ENCODE measurements at regions not wholly inside any gene's neighbourhood (a gene's known extent, or its start where the extent isn't known, plus 50 kb on each side); places are given as distances from the start of the nearest gene placed in this dataset.
"Not testable (repeated sequence)": the region's sequence is repeated elsewhere in the genome, so short reads cannot be mapped to it uniquely, and the experiment has no call there.

GRCh38 chr6:156197513-156197912 lies 579.7 kb upstream of the ARID1B start:
- peak overlapping the region in 1 of 5 donors; percentile 21 for H3K4me3 Mint-ChIP-seq
- H3K36me3 Mint-ChIP-seq: no peaks in the 10 kb centered on the region
- DNase-seq: no peak
- H3K27ac Mint-ChIP-seq: no peak overlapping the region
- peaks cover 0 to 3% (median 2%) of the 10 kb centered on the region in 3 donors for H3K27me3 Mint-ChIP-seq (ENCODE audit: low read depth in 3 of 3)
- H3K9me3 Mint-ChIP-seq: peaks cover 0 to 8% (median 0%) of the 10 kb centered on the region in 6 donors
- peaks cover 0 to 9% of the 10 kb centered on the region in 2 donors for H3K4me1 Mint-ChIP-seq

DNA sequence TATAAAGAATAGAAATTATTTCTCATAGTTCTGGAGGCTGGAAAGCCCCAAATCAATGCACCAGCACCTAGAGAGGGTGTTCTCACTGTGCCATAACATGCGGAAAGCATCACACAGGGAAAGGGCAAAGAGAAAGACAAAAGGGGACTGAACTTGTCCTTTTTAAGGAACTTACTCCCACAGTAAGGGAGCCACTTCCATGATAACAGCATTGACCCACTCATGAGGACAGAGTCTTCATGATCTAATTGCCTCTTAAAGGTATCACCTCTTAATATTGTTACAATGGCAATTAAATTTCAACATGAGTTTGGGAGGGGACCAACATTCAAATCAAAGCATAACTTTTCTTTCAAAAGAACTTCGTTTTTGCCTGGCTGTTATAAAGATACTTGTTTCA lies 582.2 kb upstream of the ARID1B start:
- H3K36me3 Mint-ChIP-seq: no peaks in the 10 kb centered on the region

DNA sequence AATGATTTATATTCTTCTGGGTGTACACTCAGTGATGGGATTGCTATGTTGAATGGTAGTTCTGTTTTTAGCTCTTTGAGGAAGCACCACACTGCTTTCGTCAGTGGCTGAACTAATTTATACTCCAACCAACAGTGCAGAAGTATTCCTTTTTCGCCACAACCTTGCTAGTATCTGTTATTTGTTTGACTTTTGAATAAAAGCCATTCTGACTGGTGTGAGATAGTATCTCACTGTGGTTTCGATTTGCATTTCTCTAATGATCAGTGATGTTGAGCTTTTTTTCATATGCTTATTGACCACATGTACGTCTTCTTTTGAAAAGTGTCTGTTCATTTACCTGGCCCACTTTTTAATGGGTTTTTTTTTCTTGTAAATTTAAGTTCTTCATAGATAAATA lies 583.8 kb upstream of the ARID1B start:
- Mint-ChIP-seq H3K4me1 (peaks cover 0 to 9% of the 10 kb centered on the region in 2 donors), H3K27ac (no peak overlapping the region), H3K27me3 (ENCODE audit: low read depth in 3 of 3) (peaks cover 0 to 3% (median 0%) of the 10 kb centered on the region in 3 donors), H3K36me3 (no peaks in the 10 kb centered on the region), H3K4me3 (no peak overlapping the region), H3K9me3 (peaks cover 0 to 4% (median 1%) of the 10 kb centered on the region in 6 donors)
- DNase-seq: no peak

More for the DNA sequence above, 582.2 kb upstream of the ARID1B start:
- Mint-ChIP-seq H3K4me1 (peaks cover 0 to 9% of the 10 kb centered on the region in 2 donors), H3K27me3 (ENCODE audit: low read depth in 3 of 3) (peaks cover 0 to 3% (median 2%) of the 10 kb centered on the region in 3 donors), H3K27ac (no peak overlapping the region), H3K9me3 (peaks cover 0 to 8% (median 0%) of the 10 kb centered on the region in 6 donors), H3K4me3 (no peak overlapping the region)
- no peak for DNase-seq

- H3K36me3 Mint-ChIP-seq: no peaks in the 10 kb centered on the region
- no peak for DNase-seq
- peaks cover 0 to 1% (median 0%) of the 10 kb centered on the region in 3 donors for H3K27me3 Mint-ChIP-seq (ENCODE audit: low read depth in 3 of 3)
- H3K4me1 Mint-ChIP-seq: no peaks in the 10 kb centered on the region
- H3K27ac Mint-ChIP-seq: no peak overlapping the region
- peaks cover 0 to 4% (median 1%) of the 10 kb centered on the region in 6 donors for H3K9me3 Mint-ChIP-seq
- H3K4me3 Mint-ChIP-seq: no peak overlapping the region
Observed at GRCh38 chr6:156191895-156192294, 585.3 kb upstream of the ARID1B start.

- H3K36me3 Mint-ChIP-seq; H3K27ac Mint-ChIP-seq; H3K4me3 Mint-ChIP-seq; H3K4me1 Mint-ChIP-seq; H3K9me3 Mint-ChIP-seq; H3K27me3 Mint-ChIP-seq (ENCODE audit: low read depth in 3 of 3); DNase-seq: not testable (repeated sequence)
Observed at GRCh38 chr6:156191390-156191789, 585.8 kb upstream of the ARID1B start.

- no peak overlapping the region for H3K4me3 Mint-ChIP-seq
- H3K9me3 Mint-ChIP-seq: peaks cover 0 to 4% (median 1%) of the 10 kb centered on the region in 6 donors
- H3K4me1 Mint-ChIP-seq: no peaks in the 10 kb centered on the region
- H3K27ac Mint-ChIP-seq: no peak overlapping the region
- H3K36me3 Mint-ChIP-seq: no peaks in the 10 kb centered on the region
- H3K27me3 Mint-ChIP-seq (ENCODE audit: low read depth in 3 of 3): peaks cover 0 to 4% (median 0%) of the 10 kb centered on the region in 3 donors
- no peak for DNase-seq
Observed at GRCh38 chr6:156190270-156190669, 586.9 kb upstream of the ARID1B start.

- H3K9me3 Mint-ChIP-seq: peaks cover 0 to 4% (median 1%) of the 10 kb centered on the region in 6 donors
- H3K4me1 Mint-ChIP-seq: no peaks in the 10 kb centered on the region
- no peaks in the 10 kb centered on the region for H3K36me3 Mint-ChIP-seq
- DNase-seq: no peak
- H3K27me3 Mint-ChIP-seq (ENCODE audit: low read depth in 3 of 3): peaks cover 0 to 4% (median 0%) of the 10 kb centered on the region in 3 donors
- no peak overlapping the region for H3K27ac Mint-ChIP-seq
- no peak overlapping the region for H3K4me3 Mint-ChIP-seq
Observed at GRCh38 chr6:156189714-156190113, 587.5 kb upstream of the ARID1B start.

DNA sequence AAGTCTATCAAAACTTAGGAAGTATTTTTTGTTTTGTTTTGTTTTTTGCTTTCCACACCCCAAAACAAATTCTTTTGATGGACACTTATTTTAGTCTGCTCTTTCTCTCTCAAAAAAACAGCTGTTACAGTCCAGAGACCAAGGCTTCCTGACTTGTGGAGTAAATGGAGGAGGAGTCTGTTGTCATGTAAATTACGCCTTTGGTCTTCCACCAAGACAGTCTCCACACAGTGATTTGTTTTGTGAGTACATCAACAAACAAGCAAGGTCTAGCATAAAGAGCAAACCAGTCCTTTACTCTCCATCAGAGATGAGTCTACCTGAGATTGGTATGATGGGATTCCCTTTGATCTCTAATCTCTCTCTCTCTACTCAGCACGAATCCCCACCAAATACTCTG lies 588.0 kb upstream of the ARID1B start:
- Mint-ChIP-seq H3K36me3 (no peaks in the 10 kb centered on the region), H3K9me3 (peaks cover 0 to 3% (median under 1%) of the 10 kb centered on the region in 6 donors), H3K27ac (no peak overlapping the region), H3K4me1 (no peaks in the 10 kb centered on the region), H3K27me3 (ENCODE audit: low read depth in 3 of 3) (peaks cover 0 to 4% (median 0%) of the 10 kb centered on the region in 3 donors), H3K4me3 (no peak overlapping the region)
- DNase-seq: no peak

DNA sequence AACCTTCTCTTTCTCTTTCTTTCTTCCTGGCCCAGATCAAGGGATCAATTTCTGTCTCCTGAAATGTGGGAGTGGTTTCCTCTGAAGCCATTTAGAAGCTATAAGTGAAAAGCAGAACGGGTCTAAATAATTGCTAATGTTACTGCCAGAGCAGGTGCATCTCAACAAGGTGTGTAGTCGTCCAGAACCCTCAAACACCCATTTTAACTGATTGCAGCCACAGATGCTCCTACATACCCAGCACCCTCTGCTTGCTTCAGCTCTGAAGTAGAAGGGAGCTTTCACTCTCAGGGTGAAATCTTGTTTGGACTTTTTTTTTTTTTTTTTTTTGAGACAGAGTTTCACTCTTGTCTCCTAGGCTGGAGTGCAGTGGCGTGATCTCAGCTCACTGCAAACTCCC lies 592.1 kb upstream of the ARID1B start:
- no peaks in the 10 kb centered on the region for H3K36me3 Mint-ChIP-seq
- DNase-seq: no peak
- H3K27me3 Mint-ChIP-seq (ENCODE audit: low read depth in 3 of 3): peaks cover 0 to 4% (median 2%) of the 10 kb centered on the region in 3 donors
- H3K4me1 Mint-ChIP-seq: no peaks in the 10 kb centered on the region
- H3K9me3 Mint-ChIP-seq: peaks cover 0 to 3% (median 0%) of the 10 kb centered on the region in 6 donors
- no peak overlapping the region for H3K27ac Mint-ChIP-seq
- H3K4me3 Mint-ChIP-seq: no peak overlapping the region

DNA sequence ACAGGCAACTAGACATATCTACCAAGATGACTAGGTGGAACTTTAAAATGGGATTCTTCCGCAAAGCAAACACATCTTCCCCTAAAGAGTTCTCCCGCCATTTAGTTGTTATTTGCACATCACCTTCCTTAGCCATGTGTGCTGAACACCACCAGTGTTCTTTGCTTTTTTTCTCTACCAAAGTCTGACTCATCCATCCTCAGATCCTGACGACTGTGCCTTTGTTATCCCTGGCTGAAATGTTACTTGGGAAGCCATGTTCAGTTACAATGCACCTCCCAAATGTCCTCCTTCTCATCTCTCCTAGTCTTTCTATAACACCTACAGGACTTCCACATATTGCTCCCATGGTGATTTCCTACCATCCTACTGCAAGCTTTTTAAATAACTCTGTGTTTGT lies 593.5 kb upstream of the ARID1B start:
- DNase-seq: no peak
- H3K27ac Mint-ChIP-seq: no peak overlapping the region
- H3K4me3 Mint-ChIP-seq: no peak overlapping the region
- peaks cover 0 to 4% (median 2%) of the 10 kb centered on the region in 3 donors for H3K27me3 Mint-ChIP-seq (ENCODE audit: low read depth in 3 of 3)
- H3K9me3 Mint-ChIP-seq: peaks cover 0 to 3% (median 0%) of the 10 kb centered on the region in 6 donors
- no peaks in the 10 kb centered on the region for H3K4me1 Mint-ChIP-seq
- H3K36me3 Mint-ChIP-seq: no peaks in the 10 kb centered on the region

GRCh38 chr6:156182356-156182755 lies 594.8 kb upstream of the ARID1B start:
- H3K9me3 Mint-ChIP-seq: peaks cover 0 to 3% (median 0%) of the 10 kb centered on the region in 6 donors

DNA sequence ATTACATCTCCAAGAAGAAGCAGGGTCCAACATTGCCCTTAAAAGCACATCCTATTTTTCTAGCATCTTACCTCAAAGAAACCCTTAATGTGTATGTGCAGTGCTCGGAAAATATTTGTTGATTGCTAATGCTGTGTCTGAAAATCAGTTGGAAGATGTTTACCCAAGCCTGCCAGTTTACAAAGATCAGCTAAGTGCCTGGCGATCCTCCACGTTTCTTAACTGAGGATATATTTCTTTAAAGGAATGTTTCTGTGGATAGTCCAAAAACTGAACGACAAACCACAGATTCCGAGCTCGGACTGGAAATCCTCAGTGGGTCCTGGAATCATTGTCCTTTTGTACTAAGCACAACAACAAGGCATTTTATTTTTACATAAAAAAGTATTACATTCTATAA lies 595.7 kb upstream of the ARID1B start:
- H3K36me3 Mint-ChIP-seq: no peaks in the 10 kb centered on the region
- peaks cover 0 to 3% (median 0%) of the 10 kb centered on the region in 6 donors for H3K9me3 Mint-ChIP-seq
- H3K27ac Mint-ChIP-seq: no peak overlapping the region
- H3K27me3 Mint-ChIP-seq (ENCODE audit: low read depth in 3 of 3): peaks cover 0 to 5% (median 2%) of the 10 kb centered on the region in 3 donors
- no peak overlapping the region for H3K4me3 Mint-ChIP-seq
- no peak for DNase-seq
- H3K4me1 Mint-ChIP-seq: no peaks in the 10 kb centered on the region

More at GRCh38 chr6:156182356-156182755, 594.8 kb upstream of the ARID1B start:
- Mint-ChIP-seq H3K27ac (no peak overlapping the region), H3K36me3 (no peaks in the 10 kb centered on the region), H3K4me1 (no peaks in the 10 kb centered on the region), H3K27me3 (ENCODE audit: low read depth in 3 of 3) (peaks cover 0 to 4% (median 3%) of the 10 kb centered on the region in 3 donors), H3K4me3 (no peak overlapping the region)
- DNase-seq: no peak

- DNase-seq: no peak
- no peaks in the 10 kb centered on the region for H3K36me3 Mint-ChIP-seq
- H3K27ac Mint-ChIP-seq: no peak overlapping the region
- H3K4me1 Mint-ChIP-seq: no peaks in the 10 kb centered on the region
- peaks cover 0 to 3% (median 0%) of the 10 kb centered on the region in 6 donors for H3K9me3 Mint-ChIP-seq
- H3K4me3 Mint-ChIP-seq: no peak overlapping the region
- H3K27me3 Mint-ChIP-seq (ENCODE audit: low read depth in 3 of 3): peaks cover 0 to 4% (median 0%) of the 10 kb centered on the region in 3 donors
Observed at GRCh38 chr6:156175971-156176421, 601.2 kb upstream of the ARID1B start.

- Mint-ChIP-seq H3K9me3 (peaks cover 0 to 3% (median 0%) of the 10 kb centered on the region in 6 donors), H3K27me3 (ENCODE audit: low read depth in 3 of 3) (peaks cover 0 to 4% (median 0%) of the 10 kb centered on the region in 3 donors), H3K4me1 (no peaks in the 10 kb centered on the region), H3K4me3 (no peak overlapping the region), H3K27ac (no peak overlapping the region), H3K36me3 (no peaks in the 10 kb centered on the region)
- no peak for DNase-seq
Observed at GRCh38 chr6:156175433-156175832, 601.7 kb upstream of the ARID1B start.
